WTC11 (cell line): ENCODE measurements at regions not wholly inside any gene's neighbourhood (a gene's known extent, or its start where the extent isn't known, plus 50 kb on each side); places are given as distances from the start of the nearest gene placed in this dataset.

Experiments
- ATAC-seq: fragments of 200-7000 bp; cut with Tn5 transposase; 2 replicates; pipeline ENCODE4 v1.10.0; 2021; ENCODE audit warnings: mild to moderate bottlenecking, moderate library complexity
- CTCF ChIA-PET: fragments of 300-600 bp; sonication (Branson Sonifier 250); formaldehyde crosslinking; loops from one replicate; lab custom pipeline; 2021; ENCODE audit warnings: antibody characterized with exemption; lab: Charles Lee
- POLR2A ChIA-PET: fragments of 350-600 bp; sonication (Branson Sonifier 250); formaldehyde crosslinking; loops from one replicate; lab custom pipeline; 2021; ENCODE audit warnings: antibody characterized with exemption; lab: Charles Lee
- DNase-seq: peaks from one replicate; pipeline ENCODE4 v3.0.0; 2021; ENCODE audit warnings: low spot score
- H3K27ac Mint-ChIP-seq: 2 replicates; pipeline ENCODE4 v1.8.0; 2021; ENCODE audit warnings: mixed read lengths
- H3K27me3 Mint-ChIP-seq: 2 replicates; pipeline ENCODE4 v1.8.0; 2021; ENCODE audit warnings: low read depth, mild to moderate bottlenecking, moderate library complexity, mixed read lengths
- H3K36me3 Mint-ChIP-seq: 2 replicates; pipeline ENCODE4 v1.8.0; 2021; ENCODE audit warnings: mixed read lengths
- H3K4me1 Mint-ChIP-seq: 2 replicates; pipeline ENCODE4 v1.8.0; 2022; ENCODE audit warnings: mixed read lengths
- H3K4me3 Mint-ChIP-seq: 2 replicates; pipeline ENCODE4 v1.8.0; 2021; ENCODE audit warnings: mild to moderate bottlenecking, moderate library complexity, mixed read lengths
- H3K9me3 Mint-ChIP-seq: 2 replicates; pipeline ENCODE4 v1.8.0; 2021; ENCODE audit warnings: mixed read lengths
- AR ChIP-seq: fragments of 250-450 bp; sonication (Bioruptor Pico); IDR thresholded peaks from 2 replicates; pipeline ENCODE4 v1.9.0; 2021; ENCODE audit warnings: mild to moderate bottlenecking
- ARID4B ChIP-seq: sonication (generic); formaldehyde crosslinking; IDR thresholded peaks from 2 replicates; pipeline ENCODE4 v1.8.0; 2023; ENCODE audit warnings: missing genetic modification reagents, mild to moderate bottlenecking, borderline replicate concordance
- EMX1 ChIP-seq: fragments of 250-450 bp; sonication (Bioruptor Pico); IDR thresholded peaks from 2 replicates; pipeline ENCODE4 v1.8.0; 2021; ENCODE audit warnings: mild to moderate bottlenecking
- ETV6 ChIP-seq: sonication (generic); formaldehyde crosslinking; IDR thresholded peaks from 2 replicates; pipeline ENCODE4 v1.8.1; 2022; ENCODE audit warnings: mild to moderate bottlenecking, missing genetic modification reagents
- GRHL2 ChIP-seq: fragments of 250-450 bp; sonication (Bioruptor Pico); IDR thresholded peaks from 2 replicates; pipeline ENCODE4 v1.8.0; 2022; ENCODE audit warnings: mild to moderate bottlenecking, moderate library complexity; ENCODE audit not compliant: insufficient replicate concordance, severe bottlenecking
- NFE2L1 ChIP-seq: sonication (generic); formaldehyde crosslinking; IDR thresholded peaks from 2 replicates; pipeline ENCODE4 v1.8.1; 2023; ENCODE audit warnings: missing genetic modification reagents
- NR2C2 ChIP-seq: sonication (generic); formaldehyde crosslinking; IDR thresholded peaks from 2 replicates; pipeline ENCODE4 v1.8.0; 2022; ENCODE audit warnings: mild to moderate bottlenecking, missing genetic modification reagents
- TCF7 ChIP-seq: sonication (generic); formaldehyde crosslinking; IDR thresholded peaks from 2 replicates; pipeline ENCODE4 v1.8.0; 2022; ENCODE audit warnings: mild to moderate bottlenecking, low read depth, missing genetic modification reagents, moderate library complexity
- TEAD4 ChIP-seq: sonication (generic); formaldehyde crosslinking; IDR thresholded peaks from 2 replicates; pipeline ENCODE4 v1.8.0; 2022; ENCODE audit warnings: mild to moderate bottlenecking, missing genetic modification reagents
- ZBTB21 ChIP-seq: sonication (generic); formaldehyde crosslinking; IDR thresholded peaks from 2 replicates; pipeline ENCODE4 v1.8.1; 2023; ENCODE audit warnings: mild to moderate bottlenecking, missing genetic modification reagents, borderline replicate concordance
- ZNF138 ChIP-seq: sonication (generic); formaldehyde crosslinking; conservative IDR thresholded peaks from 2 replicates; pipeline ENCODE4 v1.8.1; 2022; ENCODE audit warnings: mild to moderate bottlenecking, moderate library complexity, missing genetic modification reagents
- ZNF219 ChIP-seq: sonication (generic); formaldehyde crosslinking; IDR thresholded peaks from 2 replicates; pipeline ENCODE4 v1.8.0; 2023; ENCODE audit warnings: missing genetic modification reagents, mild to moderate bottlenecking, borderline replicate concordance
- ZNF317 ChIP-seq: sonication (generic); formaldehyde crosslinking; IDR thresholded peaks from 2 replicates; pipeline ENCODE4 v1.8.1; 2023; ENCODE audit warnings: low read depth, mild to moderate bottlenecking, moderate library complexity, missing genetic modification reagents, borderline replicate concordance
- TF ChIP-seq, protein P1 (sequence below): sonication (generic); formaldehyde crosslinking; IDR thresholded peaks from 2 replicates; pipeline ENCODE4 v1.8.0; 2022; ENCODE audit warnings: mild to moderate bottlenecking, missing genetic modification reagents

DNA sequence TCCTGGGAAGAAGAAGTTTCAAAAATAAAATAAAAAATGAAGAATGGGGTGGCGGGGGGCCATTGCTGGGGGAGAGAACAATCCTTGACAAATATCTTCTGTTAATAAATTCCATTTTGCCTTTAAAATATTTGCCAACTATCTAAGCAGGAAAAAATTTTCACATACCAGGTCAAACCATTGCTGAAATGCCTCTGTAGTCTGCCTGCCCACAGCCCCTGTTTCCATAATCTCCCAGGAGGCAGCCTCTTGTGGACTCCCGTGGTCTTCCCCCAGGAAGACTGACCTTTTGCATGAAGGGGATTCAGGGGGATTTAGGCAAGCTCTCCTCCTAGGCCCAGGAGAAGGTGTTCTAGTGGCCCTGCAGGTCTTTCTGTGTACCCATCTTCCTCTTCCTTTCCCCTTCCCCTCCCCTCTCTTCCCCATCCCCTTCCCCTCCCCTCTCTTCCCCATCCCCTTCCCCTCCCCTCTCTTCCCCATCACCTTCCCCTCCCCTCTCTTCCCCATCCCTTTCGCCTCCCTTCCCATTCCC lies 61.0 kb downstream of the RPL37A start (continued):
- TF ChIP-seq EMX1 (CRISPR knock-in tag) (no peak), AR (CRISPR knock-in tag) (no peak), TCF7 (CRISPR knock-in tag) (no peak), NFE2L1 (CRISPR knock-in tag) (no peak)
- TF ChIP-seq, all 79 proteins: peak for 0

- TF ChIP-seq NR2C2 (CRISPR knock-in tag) (no peak), ZNF317 (CRISPR knock-in tag) (no peak), ZNF219 (no peak), GRHL2 (CRISPR knock-in tag) (no peak), ARID4B (CRISPR knock-in tag) (no peak), ZNF138 (CRISPR knock-in tag) (no peak), TEAD4 (CRISPR knock-in tag) (no peak)
- TF ChIP-seq, protein P1, sequence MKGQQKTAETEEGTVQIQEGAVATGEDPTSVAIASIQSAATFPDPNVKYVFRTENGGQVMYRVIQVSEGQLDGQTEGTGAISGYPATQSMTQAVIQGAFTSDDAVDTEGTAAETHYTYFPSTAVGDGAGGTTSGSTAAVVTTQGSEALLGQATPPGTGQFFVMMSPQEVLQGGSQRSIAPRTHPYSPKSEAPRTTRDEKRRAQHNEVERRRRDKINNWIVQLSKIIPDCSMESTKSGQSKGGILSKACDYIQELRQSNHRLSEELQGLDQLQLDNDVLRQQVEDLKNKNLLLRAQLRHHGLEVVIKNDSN (CRISPR knock-in tag) = no peak
- Mint-ChIP-seq H3K36me3 (peaks cover 10% of the 10 kb centered on the region), H3K4me1 (peaks cover 67% of the 10 kb centered on the region), H3K9me3 (peaks cover 8% of the 10 kb centered on the region), H3K27me3 (no peaks in the 10 kb centered on the region; the same call in 1 of the 2 replicates), H3K27ac (no peak overlapping the region; the same call in 1 of the 2 replicates), H3K4me3 (no peak overlapping the region)
- ATAC-seq (no peak), DNase-seq (no peak)
- POLR2A ChIA-PET = no interaction called here
- CTCF ChIA-PET = no interaction called here
Measured at GRCh38 chr2:216560838-216561270, 62.2 kb downstream of the RPL37A start.

DNA sequence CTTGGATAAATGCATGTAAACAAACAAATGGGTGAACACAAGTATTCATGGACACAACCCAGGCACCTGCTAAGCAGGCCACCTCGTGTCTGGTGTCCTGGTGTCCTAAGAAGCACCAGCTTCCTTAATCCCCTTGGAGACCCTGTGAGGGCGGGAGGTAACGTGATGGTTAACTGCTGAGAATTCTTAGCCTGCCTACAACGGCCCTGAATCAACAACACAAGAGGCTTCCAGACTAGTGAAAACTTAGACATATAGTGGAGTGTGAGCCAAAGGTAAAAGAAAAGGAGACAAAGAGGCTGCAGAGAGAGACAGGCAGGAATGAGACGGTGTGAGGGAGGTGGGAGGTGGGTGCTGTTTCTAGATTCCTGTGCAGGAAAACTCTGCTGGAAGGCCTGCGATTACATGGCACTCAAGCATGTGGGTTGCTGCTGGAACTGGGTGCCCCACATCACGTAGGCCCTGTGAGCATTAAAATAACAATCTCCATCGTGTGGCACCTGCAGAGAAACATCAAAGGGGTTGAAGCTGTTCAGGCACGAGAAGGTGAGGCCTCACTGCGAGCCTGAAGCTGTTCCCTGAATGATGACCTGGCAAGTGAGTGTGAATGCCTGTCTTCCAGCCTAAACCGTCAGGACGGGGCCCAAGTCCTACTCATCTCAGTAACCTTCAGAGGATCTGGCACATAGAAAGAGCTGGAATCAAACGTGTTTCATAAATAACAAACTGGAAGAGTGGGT lies 64.2 kb downstream of the RPL37A start:
- Mint-ChIP-seq H3K36me3 (peaks cover 10% of the 10 kb centered on the region), H3K27me3 (no peaks in the 10 kb centered on the region; the same call in 1 of the 2 replicates), H3K4me3 (no peak overlapping the region), H3K4me1 (peaks cover 71% of the 10 kb centered on the region), H3K27ac (peak overlapping the region; percentile 62)
- no peak for DNase-seq
- 0 out of 2 replicates have a peak, but pooled peaks have one; percentile 20 for TF ChIP-seq ZBTB21
- no peak for TF ChIP-seq ETV6 (CRISPR knock-in tag)
- TF ChIP-seq, all 79 proteins: peak for 1
- ChIA-PET POLR2A (no interaction called here), CTCF (interaction anchor here (1.0 kb wide), 1 partner anchor 104 kb away, joined by 3 read pairs; no protein-coding TSS in a partner anchor)
- peak; percentile 68 for ATAC-seq
- H3K9me3 Mint-ChIP-seq = peaks cover 16% of the 10 kb centered on the region
